SK-N-SH (cell line): ENCODE measurements at regions not wholly inside any gene's neighbourhood (a gene's known extent, or its start where the extent isn't known, plus 50 kb on each side); places are given as distances from the start of the nearest gene placed in this dataset.

Experiments
- CTCF ChIA-PET: fragments of 300-600, 350-600 bp; formaldehyde crosslinking; extraction: SDS; loops from one replicate; lab custom pipeline; 2021; lab: Yijun Ruan, JAX
- POLR2A ChIA-PET: fragments of 350-600 bp; sonication (Branson Sonifier 250); formaldehyde crosslinking; extraction: SDS; loops from one replicate; lab custom pipeline; 2020; ENCODE audit warnings: antibody characterized with exemption, inconsistent platforms; lab: Yijun Ruan, JAX
- DNase-seq: peaks from one replicate; pipeline ENCODE4 v3.0.0; 2012
- H2AFZ ChIP-seq: fragments of 200-600 bp; sonication (generic); 2 replicates; pipeline ENCODE4 v1.8.1; 2016; ENCODE audit warnings: antibody characterized with exemption, mild to moderate bottlenecking, low read depth
- H3F3A ChIP-seq: fragments of 200-600 bp; sonication (generic); replicated peaks from 2 replicates; pipeline ENCODE3; 2016; ENCODE audit warnings: antibody characterized with exemption, mild to moderate bottlenecking; ENCODE audit not compliant: insufficient read depth
- H3K27ac ChIP-seq, 2 experiments: fragments of 200-500 bp in 1 of 2; fragments of 200-600 bp in 1 of 2; sonication (Bioruptor generic) in 1 of 2; sonication (generic), shearing (Covaris generic) in 1 of 2; 2 replicates each; pipeline versions ENCODE4 v1.5.1 to v1.6.1; 2014 to 2016; ENCODE audit warnings: low read depth in 2 of 2, inconsistent platforms in 1 of 2, low read length in 1 of 2, mild to moderate bottlenecking in 1 of 2, mixed read lengths in 1 of 2
- H3K27me3 ChIP-seq: fragments of 200-600 bp; sonication (generic), shearing (Covaris generic); 2 replicates; pipeline ENCODE4 v1.6.1; 2016; ENCODE audit warnings: mixed run types; ENCODE audit not compliant: insufficient read depth
- H3K36me3 ChIP-seq, 2 experiments: fragments of 200-500 bp in 1 of 2; fragments of 200-600 bp in 1 of 2; sonication (Bioruptor generic) in 1 of 2; sonication (generic) in 1 of 2; replicated peaks in 1 of 2; 2 replicates each; pipeline versions ENCODE3 to v1.5.1; 2014 to 2016; ENCODE audit warnings: low read length in 1 of 2, mild to moderate bottlenecking in 1 of 2; ENCODE audit not compliant: insufficient read depth in 2 of 2, control insufficient read depth in 1 of 2
- H3K4me1 ChIP-seq, 2 experiments: fragments of 200-500 bp in 1 of 2; fragments of 200-600 bp in 1 of 2; sonication (Bioruptor generic) in 1 of 2; sonication (generic), shearing (Covaris generic) in 1 of 2; 2 replicates each; pipeline versions ENCODE4 v1.5.1 to v1.6.1; 2014 to 2016; ENCODE audit warnings: low read depth in 1 of 2, low read length in 1 of 2, mixed run types in 1 of 2; ENCODE audit not compliant: insufficient read depth in 2 of 2, control insufficient read depth in 1 of 2
- H3K4me2 ChIP-seq: fragments of 200-600 bp; sonication (generic), shearing (Covaris generic); 2 replicates; pipeline ENCODE4 v1.6.1; 2017; ENCODE audit warnings: mixed run types
- H3K4me3 ChIP-seq, 2 experiments: fragments of 200-500 bp in 1 of 2; fragments of 200-600 bp in 1 of 2; sonication (Bioruptor generic) in 1 of 2; sonication (generic), shearing (Covaris generic) in 1 of 2; 2 replicates each; pipeline versions ENCODE4 v1.5.1 to v1.8.1; 2014 to 2016; ENCODE audit warnings: low read depth in 2 of 2, inconsistent platforms in 1 of 2, low read length in 1 of 2, mild to moderate bottlenecking in 1 of 2, mixed read lengths in 1 of 2, moderate library complexity in 1 of 2
- H3K79me2 ChIP-seq: fragments of 200-600 bp; sonication (generic); 2 replicates; pipeline ENCODE4 v1.8.1; 2017; ENCODE audit warnings: mild to moderate bottlenecking; ENCODE audit not compliant: insufficient read depth
- H3K9ac ChIP-seq: fragments of 200-600 bp; sonication (generic); 2 replicates; pipeline ENCODE4 v1.6.1; 2017; ENCODE audit warnings: mixed run types
- H3K9me2 ChIP-seq: fragments of 200-600 bp; sonication (generic); 2 replicates; pipeline ENCODE4 v1.6.1; 2017; ENCODE audit warnings: mixed run types
- H3K9me3 ChIP-seq: fragments of 200-600 bp; sonication (generic); 2 replicates; pipeline ENCODE4 v1.6.1; 2017; ENCODE audit warnings: mixed run types, mild to moderate bottlenecking, moderate library complexity
- H4K20me1 ChIP-seq: fragments of 200-600 bp; sonication (generic); 2 replicates; pipeline ENCODE4 v1.6.1; 2017; ENCODE audit warnings: mild to moderate bottlenecking, mixed run types; ENCODE audit not compliant: insufficient read depth
- ELF1 ChIP-seq: IDR thresholded peaks from 2 replicates; pipeline ENCODE4 v1.4.0; 2012
- FOXJ3 ChIP-seq: sonication (generic); formaldehyde crosslinking; IDR thresholded peaks from 2 replicates; pipeline ENCODE4 v1.5.1; 2020; ENCODE audit warnings: mild to moderate bottlenecking, missing genetic modification reagents
- FOXM1 ChIP-seq: IDR thresholded peaks from 2 replicates; pipeline ENCODE4 v1.4.0; 2012; ENCODE audit warnings: low read depth, mild to moderate bottlenecking
- GABPA ChIP-seq: IDR thresholded peaks from 2 replicates; pipeline ENCODE4 v1.4.0; 2012; ENCODE audit warnings: low read depth, mild to moderate bottlenecking
- JUND ChIP-seq: IDR thresholded peaks from 2 replicates; pipeline ENCODE4 v1.4.0; 2012
- MXI1 ChIP-seq: IDR thresholded peaks from 2 replicates; pipeline ENCODE4 v1.6.1; 2012; ENCODE audit warnings: mild to moderate bottlenecking, low read depth, low read length, improper control_type of control experiment
- NFIC ChIP-seq: IDR thresholded peaks from 2 replicates; pipeline ENCODE4 v1.4.0; 2012; ENCODE audit warnings: borderline replicate concordance
- RFX5 ChIP-seq: IDR thresholded peaks from 2 replicates; pipeline ENCODE4 v1.6.1; 2012; ENCODE audit warnings: mild to moderate bottlenecking, improper control_type of control experiment, low read length
- SMC3 ChIP-seq: IDR thresholded peaks from 2 replicates; pipeline ENCODE4 v1.6.1; 2012; ENCODE audit warnings: low read depth, low read length, improper control_type of control experiment
- TCF12 ChIP-seq: IDR thresholded peaks from 2 replicates; pipeline ENCODE4 v1.4.0; 2012
- TEAD4 ChIP-seq: IDR thresholded peaks from 2 replicates; pipeline ENCODE4 v1.4.0; 2012; ENCODE audit warnings: mild to moderate bottlenecking, borderline replicate concordance; ENCODE audit not compliant: insufficient read depth
- YY1 ChIP-seq: IDR thresholded peaks from 2 replicates; pipeline ENCODE4 v1.4.0; 2012; ENCODE audit warnings: low read depth, mild to moderate bottlenecking
- WGBS: methylation state at CpG from one replicate; pipeline ENCODE4 v1.1.6; 2017; ENCODE audit warnings: low lambda C conversion rate; 5-methylcytosine and 5-hydroxymethylcytosine counted together
- TF ChIP-seq, protein P1 (sequence below): fragments of 150-350 bp; IDR thresholded peaks from 2 replicates; pipeline ENCODE4 v1.6.1; 2016; ENCODE audit warnings: mild to moderate bottlenecking, low read depth, low read length
- TF ChIP-seq, protein P2 (sequence below): fragments of 200-600 bp; sonication (generic); IDR thresholded peaks from 2 replicates; pipeline ENCODE4 v1.6.1; 2017; ENCODE audit warnings: antibody characterized with exemption, mild to moderate bottlenecking, moderate library complexity
- TF ChIP-seq, protein P3 (sequence below): IDR thresholded peaks from 2 replicates; pipeline ENCODE4 v1.4.0; 2012; ENCODE audit warnings: low read depth, borderline replicate concordance
- TF ChIP-seq, protein P4 (sequence below): IDR thresholded peaks from 2 replicates; pipeline ENCODE4 v1.6.1; 2012; ENCODE audit warnings: mild to moderate bottlenecking, low read depth, low read length, moderate library complexity

DNA sequence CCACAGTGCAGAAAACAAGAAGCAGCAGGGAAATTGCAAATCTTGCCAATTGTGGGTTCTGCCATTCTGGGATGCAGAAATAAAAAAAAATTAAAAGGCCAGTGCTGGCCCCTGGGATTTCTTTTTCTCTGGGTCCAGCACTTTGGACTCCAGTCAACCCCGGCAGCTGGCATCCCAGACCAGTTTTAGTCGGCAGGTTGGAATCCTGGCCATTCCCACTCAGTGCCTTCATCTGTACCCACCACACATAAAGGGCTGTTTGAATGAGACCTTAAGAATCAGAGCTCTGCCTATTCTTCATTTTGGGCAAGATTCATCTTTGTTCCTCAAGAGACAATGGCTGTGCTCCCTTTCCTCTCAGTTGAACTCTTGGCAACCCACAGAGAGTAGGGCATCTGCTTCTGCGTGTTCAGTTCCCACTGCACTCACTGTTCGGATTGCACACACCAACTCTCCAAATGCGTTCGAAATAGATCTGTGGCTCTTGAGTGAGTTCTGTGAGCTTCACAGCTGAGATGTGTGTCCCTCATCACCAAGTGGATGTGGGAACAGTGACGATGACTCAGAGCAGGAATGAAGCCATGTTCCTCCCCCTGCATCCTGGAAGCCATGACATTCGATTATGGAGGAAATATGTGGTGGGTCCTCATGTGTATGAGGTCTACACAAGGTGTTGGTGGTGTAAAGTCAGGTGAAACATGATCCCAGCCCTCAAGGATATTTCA, 63.0 kb upstream of the EGFR start:
- TF ChIP-seq YY1 (no peak), FOXJ3 (CRISPR knock-in tag) (no peak), JUND (no peak), GABPA (no peak), ELF1 (no peak), MXI1 (no peak), TCF12 (no peak)
- TF ChIP-seq, protein P1, sequence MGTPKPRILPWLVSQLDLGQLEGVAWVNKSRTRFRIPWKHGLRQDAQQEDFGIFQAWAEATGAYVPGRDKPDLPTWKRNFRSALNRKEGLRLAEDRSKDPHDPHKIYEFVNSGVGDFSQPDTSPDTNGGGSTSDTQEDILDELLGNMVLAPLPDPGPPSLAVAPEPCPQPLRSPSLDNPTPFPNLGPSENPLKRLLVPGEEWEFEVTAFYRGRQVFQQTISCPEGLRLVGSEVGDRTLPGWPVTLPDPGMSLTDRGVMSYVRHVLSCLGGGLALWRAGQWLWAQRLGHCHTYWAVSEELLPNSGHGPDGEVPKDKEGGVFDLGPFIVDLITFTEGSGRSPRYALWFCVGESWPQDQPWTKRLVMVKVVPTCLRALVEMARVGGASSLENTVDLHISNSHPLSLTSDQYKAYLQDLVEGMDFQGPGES: no peak
- TF ChIP-seq, protein P2, sequence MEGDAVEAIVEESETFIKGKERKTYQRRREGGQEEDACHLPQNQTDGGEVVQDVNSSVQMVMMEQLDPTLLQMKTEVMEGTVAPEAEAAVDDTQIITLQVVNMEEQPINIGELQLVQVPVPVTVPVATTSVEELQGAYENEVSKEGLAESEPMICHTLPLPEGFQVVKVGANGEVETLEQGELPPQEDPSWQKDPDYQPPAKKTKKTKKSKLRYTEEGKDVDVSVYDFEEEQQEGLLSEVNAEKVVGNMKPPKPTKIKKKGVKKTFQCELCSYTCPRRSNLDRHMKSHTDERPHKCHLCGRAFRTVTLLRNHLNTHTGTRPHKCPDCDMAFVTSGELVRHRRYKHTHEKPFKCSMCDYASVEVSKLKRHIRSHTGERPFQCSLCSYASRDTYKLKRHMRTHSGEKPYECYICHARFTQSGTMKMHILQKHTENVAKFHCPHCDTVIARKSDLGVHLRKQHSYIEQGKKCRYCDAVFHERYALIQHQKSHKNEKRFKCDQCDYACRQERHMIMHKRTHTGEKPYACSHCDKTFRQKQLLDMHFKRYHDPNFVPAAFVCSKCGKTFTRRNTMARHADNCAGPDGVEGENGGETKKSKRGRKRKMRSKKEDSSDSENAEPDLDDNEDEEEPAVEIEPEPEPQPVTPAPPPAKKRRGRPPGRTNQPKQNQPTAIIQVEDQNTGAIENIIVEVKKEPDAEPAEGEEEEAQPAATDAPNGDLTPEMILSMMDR: no peak
- TF ChIP-seq, protein P3, sequence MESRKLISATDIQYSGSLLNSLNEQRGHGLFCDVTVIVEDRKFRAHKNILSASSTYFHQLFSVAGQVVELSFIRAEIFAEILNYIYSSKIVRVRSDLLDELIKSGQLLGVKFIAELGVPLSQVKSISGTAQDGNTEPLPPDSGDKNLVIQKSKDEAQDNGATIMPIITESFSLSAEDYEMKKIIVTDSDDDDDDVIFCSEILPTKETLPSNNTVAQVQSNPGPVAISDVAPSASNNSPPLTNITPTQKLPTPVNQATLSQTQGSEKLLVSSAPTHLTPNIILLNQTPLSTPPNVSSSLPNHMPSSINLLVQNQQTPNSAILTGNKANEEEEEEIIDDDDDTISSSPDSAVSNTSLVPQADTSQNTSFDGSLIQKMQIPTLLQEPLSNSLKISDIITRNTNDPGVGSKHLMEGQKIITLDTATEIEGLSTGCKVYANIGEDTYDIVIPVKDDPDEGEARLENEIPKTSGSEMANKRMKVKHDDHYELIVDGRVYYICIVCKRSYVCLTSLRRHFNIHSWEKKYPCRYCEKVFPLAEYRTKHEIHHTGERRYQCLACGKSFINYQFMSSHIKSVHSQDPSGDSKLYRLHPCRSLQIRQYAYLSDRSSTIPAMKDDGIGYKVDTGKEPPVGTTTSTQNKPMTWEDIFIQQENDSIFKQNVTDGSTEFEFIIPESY: no peak
- Histone ChIP-seq H3F3A (no peaks in the 10 kb centered on the region), H3K27me3 (no peaks in the 10 kb centered on the region), H2AFZ (no peak overlapping the region), H3K4me2 (no peak overlapping the region), H3K9ac (no peak overlapping the region), H4K20me1 (no peaks in the 10 kb centered on the region), H3K9me3 (no peaks in the 10 kb centered on the region), H3K79me2 (no peaks in the 10 kb centered on the region), H3K4me3 (no peak overlapping the region), H3K4me1 (peaks cover 0 to 2% of the 10 kb centered on the region in 2 experiments; a peak in 1 of 4 replicates), H3K27ac (no peak overlapping the region), H3K9me2 (no peaks in the 10 kb centered on the region), H3K36me3 (no peaks in the 10 kb centered on the region)
- DNase-seq: no peak
- ChIA-PET CTCF (interaction anchor here (1.6 kb wide), 1 partner anchor 167 kb away, joined by 4 read pairs; no protein-coding TSS in a partner anchor), POLR2A (no interaction called here)
- 77% methylated on average over 8 of the region's 8 CpGs for WGBS

DNA sequence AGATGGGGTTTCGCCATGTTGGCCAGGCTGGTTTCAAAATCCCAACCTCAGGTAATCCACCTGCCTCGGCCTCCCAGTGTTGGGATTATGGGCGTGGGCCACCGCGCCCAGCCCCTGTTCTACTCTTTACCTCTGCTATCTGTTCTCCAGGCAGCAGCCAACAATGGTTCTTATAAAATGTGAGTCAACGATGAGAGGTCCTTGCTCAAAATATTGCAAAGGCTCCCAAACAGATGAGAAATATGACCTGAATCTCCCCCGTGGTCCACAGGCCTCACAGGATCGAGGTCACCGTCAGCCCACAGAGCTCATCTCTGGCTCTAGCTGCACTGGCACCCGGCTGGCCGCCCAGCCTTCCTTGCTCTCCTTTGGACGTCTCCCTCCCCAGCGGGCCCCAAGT, 62.0 kb upstream of the EGFR start:
- Histone ChIP-seq H3F3A (no peaks in the 10 kb centered on the region), H3K4me1 (peaks cover 0 to 8% of the 10 kb centered on the region in 2 experiments; a peak in 1 of 4 replicates)
- TF ChIP-seq, protein P4, sequence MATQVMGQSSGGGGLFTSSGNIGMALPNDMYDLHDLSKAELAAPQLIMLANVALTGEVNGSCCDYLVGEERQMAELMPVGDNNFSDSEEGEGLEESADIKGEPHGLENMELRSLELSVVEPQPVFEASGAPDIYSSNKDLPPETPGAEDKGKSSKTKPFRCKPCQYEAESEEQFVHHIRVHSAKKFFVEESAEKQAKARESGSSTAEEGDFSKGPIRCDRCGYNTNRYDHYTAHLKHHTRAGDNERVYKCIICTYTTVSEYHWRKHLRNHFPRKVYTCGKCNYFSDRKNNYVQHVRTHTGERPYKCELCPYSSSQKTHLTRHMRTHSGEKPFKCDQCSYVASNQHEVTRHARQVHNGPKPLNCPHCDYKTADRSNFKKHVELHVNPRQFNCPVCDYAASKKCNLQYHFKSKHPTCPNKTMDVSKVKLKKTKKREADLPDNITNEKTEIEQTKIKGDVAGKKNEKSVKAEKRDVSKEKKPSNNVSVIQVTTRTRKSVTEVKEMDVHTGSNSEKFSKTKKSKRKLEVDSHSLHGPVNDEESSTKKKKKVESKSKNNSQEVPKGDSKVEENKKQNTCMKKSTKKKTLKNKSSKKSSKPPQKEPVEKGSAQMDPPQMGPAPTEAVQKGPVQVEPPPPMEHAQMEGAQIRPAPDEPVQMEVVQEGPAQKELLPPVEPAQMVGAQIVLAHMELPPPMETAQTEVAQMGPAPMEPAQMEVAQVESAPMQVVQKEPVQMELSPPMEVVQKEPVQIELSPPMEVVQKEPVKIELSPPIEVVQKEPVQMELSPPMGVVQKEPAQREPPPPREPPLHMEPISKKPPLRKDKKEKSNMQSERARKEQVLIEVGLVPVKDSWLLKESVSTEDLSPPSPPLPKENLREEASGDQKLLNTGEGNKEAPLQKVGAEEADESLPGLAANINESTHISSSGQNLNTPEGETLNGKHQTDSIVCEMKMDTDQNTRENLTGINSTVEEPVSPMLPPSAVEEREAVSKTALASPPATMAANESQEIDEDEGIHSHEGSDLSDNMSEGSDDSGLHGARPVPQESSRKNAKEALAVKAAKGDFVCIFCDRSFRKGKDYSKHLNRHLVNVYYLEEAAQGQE: no peak
- no peak for TF ChIP-seq ELF1
- TF ChIP-seq, protein P3: no peak
- no peak for TF ChIP-seq RFX5
- no peak for TF ChIP-seq JUND
- no peak for TF ChIP-seq FOXM1
- TF ChIP-seq SMC3: no peak
- TF ChIP-seq NFIC: no peak
- no peak for TF ChIP-seq TEAD4
- TF ChIP-seq FOXJ3 (CRISPR knock-in tag): no peak
- TF ChIP-seq, all 33 proteins: peak for 0
- 93% methylated on average over 13 of the region's 13 CpGs for WGBS
- no peaks in the 10 kb centered on the region for H4K20me1 ChIP-seq
- no peaks in the 10 kb centered on the region for H3K27me3 ChIP-seq
- CTCF ChIA-PET: interaction anchor here (1.2 kb wide), 1 partner anchor 325 kb away, joined by 3 read pairs; no protein-coding TSS in a partner anchor
- no peaks in the 10 kb centered on the region for H3K9me3 ChIP-seq
- H3K4me2 ChIP-seq: no peak overlapping the region
- H3K9me2 ChIP-seq: no peaks in the 10 kb centered on the region
- POLR2A ChIA-PET: no interaction called here
- no peak overlapping the region for H3K9ac ChIP-seq
- H3K4me3 ChIP-seq: no peak overlapping the region
- DNase-seq: no peak
- H3K36me3 ChIP-seq: no peaks in the 10 kb centered on the region
- no peaks in the 10 kb centered on the region for H3K79me2 ChIP-seq
- H2AFZ ChIP-seq: no peak overlapping the region
- H3K27ac ChIP-seq: no peak overlapping the region
